Sigmoid colon (tissue), 4 donors: ENCODE measurements at regions not wholly inside any gene's neighbourhood (a gene's known extent, or its start where the extent isn't known, plus 50 kb on each side); places are given as distances from the start of the nearest gene placed in this dataset.

Experiments used
- CTCF ChIP-seq, 4 experiments: fragments of 450-650 bp in 3 of 4; fragments of 200-600 bp in 1 of 4; IDR thresholded peaks; one replicate each; pipeline ENCODE4 v1.5.1; 2016 to 2019; ENCODE audit warnings: antibody characterized with exemption in 4 of 4, mild to moderate bottlenecking in 3 of 4, moderate library complexity in 2 of 4
- EP300 ChIP-seq, 4 donors: sonication (generic); formaldehyde crosslinking; IDR thresholded peaks; one replicate each; pipeline ENCODE4 v1.6.1; 2017; ENCODE audit warnings: antibody characterized with exemption in 4 of 4
- POLR2A ChIP-seq, 2 donors: fragments of 450-650 bp; IDR thresholded peaks; one replicate each; pipeline ENCODE4 v1.6.1; 2016; ENCODE audit warnings: antibody characterized with exemption in 2 of 2, mild to moderate bottlenecking in 2 of 2, moderate library complexity in 2 of 2
- POLR2AphosphoS5 ChIP-seq, 4 donors: sonication (generic); formaldehyde crosslinking; IDR thresholded peaks; one replicate each; pipeline ENCODE4 v1.6.1; 2017; ENCODE audit warnings: antibody characterized with exemption in 4 of 4

- no peak for TF ChIP-seq CTCF (IDR thresholded peaks at IDR 0.05)
- no peak for TF ChIP-seq POLR2A (IDR thresholded peaks at IDR 0.05)
- no peak for TF ChIP-seq EP300 (IDR thresholded peaks at IDR 0.05)
- TF ChIP-seq POLR2AphosphoS5 (IDR thresholded peaks at IDR 0.05), result no peak
Observed at GRCh38 chr5:158492841-158493242, 606.9 kb downstream of the EBF1 start.
